ENCODE measurements at regions not wholly inside any gene's neighbourhood (a gene's known extent, or its start where the extent isn't known, plus 50 kb on each side); places are given as distances from the start of the nearest gene placed in this dataset.

DNA sequence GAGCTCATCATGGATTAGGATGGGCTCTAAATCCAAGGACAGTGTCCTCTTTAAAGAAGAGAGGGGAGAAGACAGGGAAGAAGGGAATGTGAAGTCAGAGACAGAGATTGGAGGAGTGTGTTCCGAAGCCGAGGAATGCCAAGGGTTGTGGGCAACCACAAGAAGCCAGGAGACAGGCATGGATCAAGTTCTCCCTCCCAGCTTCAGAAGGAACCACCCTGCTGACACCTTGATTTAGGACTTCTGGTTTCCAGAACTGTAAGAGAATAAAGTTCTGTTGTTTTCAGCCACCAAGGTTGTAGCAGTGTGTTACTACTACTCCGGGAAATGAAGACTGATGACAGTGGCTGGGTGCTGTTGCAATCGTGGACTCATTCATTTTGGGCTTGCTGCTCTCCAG is 120.1 kb downstream of the RPS12 start:
- no peak for TF ChIP-seq ZNF274 (IDR thresholded peaks at IDR 0.05; ENCODE audit: low read depth, low read length)
- no peak for TF ChIP-seq SUZ12 (IDR thresholded peaks at IDR 0.05; ENCODE audit: extremely low read depth, insufficient read depth, insufficient read length)
- Histone ChIP-seq H3K27me3 (ENCODE audit: insufficient read depth, insufficient read length) (no peaks in the 10 kb centered on the region), H3K4me1 (ENCODE audit: insufficient read depth, insufficient read length) (no peaks in the 10 kb centered on the region), H3K4me3 (ENCODE audit: insufficient read length, low read depth) (no peak overlapping the region), H3K36me3 (ENCODE audit: insufficient read depth, insufficient read length, low read length) (no peaks in the 10 kb centered on the region), H3K9ac (ENCODE audit: insufficient read length, low read depth) (no peak overlapping the region), H3K9me3 (ENCODE audit: insufficient read depth, low read length) (no peaks in the 10 kb centered on the region)
- no peak for DNase-seq (ENCODE audit: low read depth, low spot score)

- no peak for TF ChIP-seq SUZ12 (IDR thresholded peaks at IDR 0.05; ENCODE audit: extremely low read depth, insufficient read depth, insufficient read length)
- TF ChIP-seq YY1 (IDR thresholded peaks at IDR 0.05; ENCODE audit: insufficient read depth, insufficient read length) = no peak
- TF ChIP-seq ZNF274 (IDR thresholded peaks at IDR 0.05; ENCODE audit: low read depth, low read length) = no peak
- no peak for DNase-seq (ENCODE audit: low read depth, low spot score)
- H3K9ac ChIP-seq (ENCODE audit: insufficient read length, low read depth) = no peak overlapping the region
- H3K9me3 ChIP-seq (ENCODE audit: insufficient read depth, low read length) = no peaks in the 10 kb centered on the region
- no peaks in the 10 kb centered on the region for H3K27me3 ChIP-seq (ENCODE audit: insufficient read depth, insufficient read length)
- H3K4me1 ChIP-seq (ENCODE audit: insufficient read depth, insufficient read length) = no peaks in the 10 kb centered on the region
- H3K4me3 ChIP-seq (ENCODE audit: insufficient read length, low read depth) = no peak overlapping the region
- H3K36me3 ChIP-seq (ENCODE audit: insufficient read depth, insufficient read length, low read length) = no peaks in the 10 kb centered on the region
These were observed 122.3 kb downstream of the RPS12 start for GRCh38 chr6:132936646-132937045.

GRCh38 chr6:132937466-132937906 is 123.1 kb downstream of the RPS12 start:
- DNase-seq (ENCODE audit: low read depth, low spot score) = peak; percentile 30
- H3K9me3 ChIP-seq (ENCODE audit: insufficient read depth, low read length) = no peaks in the 10 kb centered on the region
- H3K9ac ChIP-seq (ENCODE audit: insufficient read length, low read depth) = no peak overlapping the region
- no peaks in the 10 kb centered on the region for H3K27me3 ChIP-seq (ENCODE audit: insufficient read depth, insufficient read length)
- H3K4me3 ChIP-seq (ENCODE audit: insufficient read length, low read depth) = no peak overlapping the region
- no peaks in the 10 kb centered on the region for H3K4me1 ChIP-seq (ENCODE audit: insufficient read depth, insufficient read length)
- no peak for TF ChIP-seq ZNF274 (IDR thresholded peaks at IDR 0.05; ENCODE audit: low read depth, low read length)
- no peak for TF ChIP-seq YY1 (IDR thresholded peaks at IDR 0.05; ENCODE audit: insufficient read depth, insufficient read length)
- no peak for TF ChIP-seq SUZ12 (IDR thresholded peaks at IDR 0.05; ENCODE audit: extremely low read depth, insufficient read depth, insufficient read length)
- H3K36me3 ChIP-seq (ENCODE audit: insufficient read depth, insufficient read length, low read length) = no peaks in the 10 kb centered on the region

GRCh38 chr6:132948889-132949288 is 134.5 kb downstream of the RPS12 start:
- Histone ChIP-seq H3K9me3 (ENCODE audit: insufficient read depth, low read length) (no peaks in the 10 kb centered on the region), H3K36me3 (ENCODE audit: insufficient read depth, insufficient read length, low read length) (no peaks in the 10 kb centered on the region), H3K4me1 (ENCODE audit: insufficient read depth, insufficient read length) (no peaks in the 10 kb centered on the region), H3K27me3 (ENCODE audit: insufficient read depth, insufficient read length) (no peaks in the 10 kb centered on the region), H3K9ac (ENCODE audit: insufficient read length, low read depth) (no peak overlapping the region), H3K4me3 (ENCODE audit: insufficient read length, low read depth) (no peak overlapping the region)
- TF ChIP-seq ZNF274 (IDR thresholded peaks at IDR 0.05; ENCODE audit: low read depth, low read length) (no peak), SUZ12 (IDR thresholded peaks at IDR 0.05; ENCODE audit: extremely low read depth, insufficient read depth, insufficient read length) (no peak), YY1 (IDR thresholded peaks at IDR 0.05; ENCODE audit: insufficient read depth, insufficient read length) (no peak)
- DNase-seq (ENCODE audit: low read depth, low spot score) = no peak

GRCh38 chr6:132950566-132950965 is 136.2 kb downstream of the RPS12 start:
- Histone ChIP-seq H3K9ac (ENCODE audit: insufficient read length, low read depth) (no peak overlapping the region), H3K9me3 (ENCODE audit: insufficient read depth, low read length) (no peaks in the 10 kb centered on the region), H3K36me3 (ENCODE audit: insufficient read depth, insufficient read length, low read length) (no peaks in the 10 kb centered on the region), H3K4me3 (ENCODE audit: insufficient read length, low read depth) (no peak overlapping the region), H3K27me3 (ENCODE audit: insufficient read depth, insufficient read length) (no peaks in the 10 kb centered on the region), H3K4me1 (ENCODE audit: insufficient read depth, insufficient read length) (no peaks in the 10 kb centered on the region)
- TF ChIP-seq YY1 (IDR thresholded peaks at IDR 0.05; ENCODE audit: insufficient read depth, insufficient read length) = no peak
- TF ChIP-seq SUZ12 (IDR thresholded peaks at IDR 0.05; ENCODE audit: extremely low read depth, insufficient read depth, insufficient read length) = no peak
- no peak for TF ChIP-seq ZNF274 (IDR thresholded peaks at IDR 0.05; ENCODE audit: low read depth, low read length)
- no peak for DNase-seq (ENCODE audit: low read depth, low spot score)

DNA sequence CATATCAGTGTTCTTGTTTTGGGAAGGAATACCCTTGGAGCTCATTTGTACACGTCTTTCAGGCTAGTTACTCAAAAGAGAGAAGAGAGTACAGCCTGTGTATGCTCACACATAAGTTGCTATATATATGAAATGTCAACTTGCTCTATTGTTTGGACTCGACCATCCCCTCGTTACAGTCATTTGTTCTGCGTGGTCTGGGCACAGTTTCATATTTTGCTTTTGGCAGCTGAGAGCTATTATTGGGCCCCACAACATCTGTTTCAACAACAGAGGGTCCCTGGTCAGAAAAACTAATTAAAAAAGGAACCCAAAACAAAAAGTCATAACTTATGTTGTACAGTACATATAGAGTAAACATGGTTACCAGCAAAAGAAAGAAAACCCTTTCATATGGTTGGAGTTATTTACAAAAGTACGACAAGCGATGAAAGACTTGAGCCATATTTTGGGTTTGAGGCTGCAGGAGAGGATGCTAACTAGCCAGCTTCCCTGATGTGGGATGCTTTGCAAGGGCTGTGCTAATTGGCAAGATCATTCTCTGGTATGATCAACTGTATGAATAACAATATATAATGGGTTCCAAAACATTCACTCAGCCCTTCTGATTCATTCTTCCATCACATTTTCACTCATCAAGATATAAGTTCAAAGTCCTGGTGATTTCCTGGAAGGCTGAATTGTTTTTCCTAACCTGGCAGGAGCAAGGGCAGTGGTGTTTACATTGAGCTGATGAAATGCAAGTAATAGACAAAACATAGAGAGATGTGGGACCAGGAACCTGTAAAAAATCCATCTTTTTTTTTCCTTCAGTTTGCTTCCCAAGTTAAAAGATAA is 137.9 kb downstream of the RPS12 start:
- TF ChIP-seq YY1 (IDR thresholded peaks at IDR 0.05; ENCODE audit: insufficient read depth, insufficient read length) (no peak), ZNF274 (IDR thresholded peaks at IDR 0.05; ENCODE audit: low read depth, low read length) (no peak), SUZ12 (IDR thresholded peaks at IDR 0.05; ENCODE audit: extremely low read depth, insufficient read depth, insufficient read length) (no peak)
- H3K4me3 ChIP-seq (ENCODE audit: insufficient read length, low read depth) = no peak overlapping the region
- no peaks in the 10 kb centered on the region for H3K36me3 ChIP-seq (ENCODE audit: insufficient read depth, insufficient read length, low read length)
- no peaks in the 10 kb centered on the region for H3K27me3 ChIP-seq (ENCODE audit: insufficient read depth, insufficient read length)
- no peak overlapping the region for H3K9ac ChIP-seq (ENCODE audit: insufficient read length, low read depth)
- H3K9me3 ChIP-seq (ENCODE audit: insufficient read depth, low read length) = no peaks in the 10 kb centered on the region
- no peak for DNase-seq (ENCODE audit: low read depth, low spot score)
- H3K4me1 ChIP-seq (ENCODE audit: insufficient read depth, insufficient read length) = no peaks in the 10 kb centered on the region

- H3K9me3 ChIP-seq (ENCODE audit: insufficient read depth, low read length) = no peaks in the 10 kb centered on the region
- no peak overlapping the region for H3K9ac ChIP-seq (ENCODE audit: insufficient read length, low read depth)
- TF ChIP-seq YY1 (IDR thresholded peaks at IDR 0.05; ENCODE audit: insufficient read depth, insufficient read length) = no peak
- no peak for TF ChIP-seq SUZ12 (IDR thresholded peaks at IDR 0.05; ENCODE audit: extremely low read depth, insufficient read depth, insufficient read length)
- TF ChIP-seq ZNF274 (IDR thresholded peaks at IDR 0.05; ENCODE audit: low read depth, low read length) = no peak
- H3K36me3 ChIP-seq (ENCODE audit: insufficient read depth, insufficient read length, low read length) = no peaks in the 10 kb centered on the region
- no peak for DNase-seq (ENCODE audit: low read depth, low spot score)
- H3K4me3 ChIP-seq (ENCODE audit: insufficient read length, low read depth) = no peak overlapping the region
- H3K27me3 ChIP-seq (ENCODE audit: insufficient read depth, insufficient read length) = no peaks in the 10 kb centered on the region
- H3K4me1 ChIP-seq (ENCODE audit: insufficient read depth, insufficient read length) = no peaks in the 10 kb centered on the region
These were observed 138.6 kb downstream of the RPS12 start for GRCh38 chr6:132952986-132953385.

Data from NT2/D1 (cell line).